GM19324 (cell line): ENCODE measurements at regions not wholly inside any gene's neighbourhood (a gene's known extent, or its start where the extent isn't known, plus 50 kb on each side); places are given as distances from the start of the nearest gene placed in this dataset.
A peak's percentile ranks its signal among the peaks of the same experiment; 100 is the strongest.

Source experiments
- ATAC-seq: cut with Tn5 transposase; IDR thresholded peaks from one replicate; pipeline ENCODE4 v1.9.1; 2021; ENCODE audit warnings: mild to moderate bottlenecking, moderate library complexity; ENCODE audit not compliant: unreplicated experiment, low FRiP score

DNA sequence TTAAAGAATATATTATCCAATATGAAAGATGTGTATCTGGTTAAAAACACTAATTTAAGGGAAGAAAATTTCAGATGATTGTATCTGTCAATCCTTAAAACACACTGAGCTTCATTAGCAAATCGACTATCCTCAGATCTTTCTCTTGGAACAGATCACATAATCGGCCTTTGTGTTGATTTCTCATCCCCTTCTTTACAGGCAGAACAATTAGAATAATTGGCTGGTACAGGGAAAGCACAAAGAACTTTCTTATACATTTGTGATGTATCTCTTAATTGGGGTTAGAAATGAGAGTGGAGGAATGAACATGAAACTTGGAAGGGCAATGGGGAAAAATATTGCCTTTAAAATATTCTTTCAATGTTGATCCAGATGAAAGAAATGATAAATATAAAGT, 662.1 kb downstream of the TLE4 start:
- ATAC-seq = no peak

DNA sequence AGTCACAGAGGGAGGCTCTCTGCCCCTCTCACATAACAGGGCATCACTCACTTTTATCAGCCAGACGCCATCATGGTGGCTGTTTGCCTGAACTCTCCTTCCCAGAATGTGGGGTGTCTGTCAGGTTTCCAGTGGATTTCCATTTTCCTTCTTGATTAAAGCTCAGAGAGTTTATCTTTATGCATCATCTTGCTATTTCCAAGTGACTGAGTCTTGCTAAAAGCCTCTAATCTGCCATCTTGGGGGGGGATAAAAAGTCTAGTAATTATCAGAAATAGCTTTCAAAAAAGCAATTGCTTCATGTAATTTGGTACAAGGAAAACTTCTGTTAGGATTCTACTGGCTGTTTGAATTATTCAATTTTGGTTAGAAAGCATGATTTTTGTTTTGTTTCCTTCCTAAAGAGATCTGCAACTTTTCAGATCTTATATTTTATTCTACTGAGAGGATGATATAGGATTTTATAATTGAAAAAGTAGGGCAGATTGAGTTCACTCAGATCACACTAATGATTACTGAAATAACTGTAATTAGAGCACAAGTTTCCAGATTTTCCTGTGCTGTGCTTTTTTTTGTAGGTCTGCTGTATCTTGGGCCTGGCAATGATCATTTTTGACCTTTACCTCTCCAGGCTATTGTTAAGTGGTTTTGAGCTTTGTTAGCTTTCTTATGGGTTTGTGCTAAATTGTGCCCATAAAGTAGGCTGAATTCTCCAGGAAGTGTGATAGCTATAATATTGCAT, 661.5 kb downstream of the TLE4 start:
- ATAC-seq = no peak

DNA sequence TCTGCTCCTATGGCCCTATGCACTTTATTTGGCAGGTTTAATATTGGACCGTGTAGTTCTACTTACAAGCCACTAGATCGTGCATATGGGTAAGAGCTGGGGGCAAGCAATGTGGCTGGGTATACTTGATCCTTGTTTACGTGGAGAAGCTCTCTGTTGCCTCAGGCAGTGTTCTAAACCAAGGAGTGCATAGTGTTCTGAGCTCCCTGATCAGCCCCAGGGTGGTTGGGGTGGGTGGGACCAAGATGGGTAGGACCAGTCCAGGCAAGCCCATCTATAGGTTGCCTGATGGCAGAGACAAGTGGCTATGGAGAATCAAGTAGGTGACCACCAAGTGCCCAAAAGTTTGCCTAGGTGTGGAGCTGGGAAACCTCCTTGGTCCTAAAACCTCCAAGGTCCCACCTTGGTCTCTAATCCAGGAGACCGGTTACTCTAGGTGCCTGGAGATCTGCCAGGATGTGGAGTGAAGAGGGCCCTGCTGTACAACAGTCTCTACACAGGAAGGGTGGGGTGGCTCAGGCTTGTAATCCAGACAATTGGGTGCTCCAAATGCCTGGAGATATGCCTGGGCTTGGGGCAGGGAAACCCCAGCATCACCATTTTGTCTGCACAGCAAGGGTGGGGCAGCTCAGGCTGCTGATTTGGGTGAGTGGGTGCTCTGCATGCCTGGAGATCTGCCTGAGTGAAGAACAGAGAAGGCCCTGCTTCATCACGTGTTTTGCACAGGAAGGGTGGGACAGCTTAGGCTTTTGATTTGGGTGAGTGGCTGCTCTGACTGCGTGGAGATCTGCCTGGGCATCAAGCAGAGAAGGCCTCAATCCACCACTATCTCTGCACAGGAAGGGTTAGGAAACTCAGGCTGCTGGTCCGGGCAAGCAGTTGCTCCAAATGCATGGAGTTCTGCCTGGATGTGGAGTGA, 659.8 kb downstream of the TLE4 start:
- ATAC-seq = no peak

DNA sequence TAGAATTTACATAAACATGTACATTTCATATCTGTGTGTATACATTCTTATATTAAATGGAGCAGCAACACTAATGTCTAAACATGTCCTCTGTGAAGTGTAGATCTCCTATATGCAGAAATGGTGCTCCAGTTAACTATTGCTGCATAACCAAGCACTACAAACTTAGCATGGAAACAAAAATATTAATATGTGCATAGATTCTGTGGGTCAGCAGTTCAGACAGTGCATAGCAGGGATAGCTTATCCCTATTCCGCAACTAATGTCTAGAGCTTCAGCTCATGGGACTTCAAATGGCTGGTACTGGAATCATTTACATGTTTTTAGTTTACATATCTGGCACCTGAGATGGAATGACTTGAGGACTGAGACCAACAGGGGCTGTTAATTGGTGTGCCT, 652.1 kb downstream of the TLE4 start:
- ATAC-seq = no peak

DNA sequence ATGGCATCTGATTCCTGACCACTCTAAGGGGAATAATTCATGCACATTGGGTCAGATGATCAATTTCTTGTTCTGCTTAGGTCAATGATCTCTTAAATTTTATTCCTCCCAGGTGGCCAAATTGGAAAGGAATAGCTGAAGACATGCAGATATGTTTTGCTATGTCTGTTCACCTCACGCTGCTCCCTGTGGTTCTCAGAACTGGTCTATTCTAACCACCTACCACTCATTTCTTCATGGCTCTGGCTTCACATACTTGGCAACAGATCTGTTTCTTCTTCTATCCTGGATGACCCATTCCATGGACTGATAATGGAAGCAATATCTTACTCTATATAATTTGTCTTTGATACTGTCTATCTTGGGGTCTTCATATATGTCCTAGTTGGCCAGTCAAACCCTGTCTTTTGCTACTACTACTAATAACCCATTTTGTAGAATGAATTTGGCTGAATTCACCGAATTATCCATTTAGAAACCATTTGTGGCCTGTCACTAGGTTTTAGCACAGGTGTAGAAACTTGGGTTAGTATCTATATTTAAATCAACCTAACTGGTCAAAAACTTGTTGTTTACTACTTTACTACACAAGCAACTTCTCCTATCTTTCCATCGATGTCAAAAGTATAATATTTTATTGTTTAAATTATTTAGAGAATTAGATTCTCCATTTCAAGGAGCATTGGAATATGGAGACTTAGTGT, 650.9 kb downstream of the TLE4 start:
- ATAC-seq = no peak

DNA sequence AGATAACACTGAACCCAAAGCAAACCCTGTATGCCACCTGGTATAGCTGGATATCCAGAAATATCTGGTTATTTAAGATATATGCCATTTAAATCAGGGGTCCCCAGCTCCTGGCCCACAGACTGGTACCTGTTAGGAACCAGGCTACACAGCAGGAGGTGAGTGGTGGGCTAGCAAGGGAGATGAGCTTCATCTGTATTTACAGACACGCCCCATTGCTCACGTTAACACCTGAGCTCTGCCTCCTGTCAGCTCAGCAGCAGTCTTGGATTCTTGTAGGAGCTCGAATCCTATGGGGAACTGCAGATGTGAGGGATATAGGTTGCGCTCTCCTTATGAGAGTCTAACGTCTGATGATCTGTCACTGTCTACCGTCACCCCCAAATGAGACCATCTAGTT, 646.6 kb downstream of the TLE4 start:
- no peak for ATAC-seq

DNA sequence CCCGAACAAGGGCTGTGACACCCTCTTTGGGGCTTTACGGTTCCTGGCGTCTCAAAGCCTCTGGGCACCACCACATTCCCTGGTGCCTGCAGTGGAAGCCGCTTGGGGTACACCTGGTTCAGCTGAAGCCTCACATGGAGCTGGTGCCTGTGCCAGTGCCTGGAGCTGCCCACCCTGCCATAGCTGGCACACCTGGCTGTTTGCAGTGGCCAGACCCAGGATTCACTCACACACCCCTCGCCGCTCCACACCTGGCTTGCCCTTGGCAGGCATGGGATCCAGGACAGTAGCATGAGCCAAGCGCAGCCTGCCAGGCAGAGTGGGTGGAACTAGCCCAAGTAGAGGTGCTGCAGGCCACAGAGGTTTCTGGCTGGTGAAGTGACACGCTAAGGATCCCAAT, 641.8 kb downstream of the TLE4 start:
- ATAC-seq = no peak

DNA sequence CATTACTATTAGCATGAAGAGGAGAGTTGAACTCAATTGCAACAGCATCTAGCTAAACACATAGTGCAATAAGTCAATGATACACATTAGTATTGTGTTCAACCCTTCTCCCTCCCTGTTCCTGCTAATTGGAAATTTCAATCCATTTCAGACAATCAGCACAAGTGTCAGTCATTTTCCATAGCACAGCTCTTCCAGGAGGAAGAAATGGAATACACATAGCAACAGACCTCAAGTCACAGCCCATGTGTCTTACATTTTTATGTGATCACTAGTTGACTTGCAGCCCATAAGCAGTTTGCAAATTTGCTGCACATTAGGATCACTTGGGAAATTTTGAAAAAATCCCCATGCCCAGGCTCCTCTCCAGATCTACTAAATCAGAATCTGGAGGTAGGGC, 636.9 kb downstream of the TLE4 start:
- ATAC-seq = no peak

DNA sequence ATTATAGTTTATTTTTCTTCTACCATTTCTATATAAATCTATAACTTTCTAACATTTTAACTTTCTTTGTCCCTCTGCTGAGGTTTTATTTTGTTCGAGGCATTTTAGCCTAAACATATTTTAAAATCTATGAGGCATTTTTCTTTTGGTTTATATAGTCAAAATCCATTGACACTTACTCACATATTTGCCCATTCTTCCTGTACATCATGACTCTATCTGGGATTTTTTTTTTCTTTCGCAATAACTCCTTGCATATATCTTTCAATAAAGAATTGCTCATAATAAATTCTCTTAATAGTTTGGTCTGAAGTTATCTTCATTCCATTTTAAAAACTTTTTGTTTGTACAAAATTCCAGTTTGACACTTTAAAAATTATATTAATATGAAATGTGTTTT, 632.3 kb downstream of the TLE4 start:
- ATAC-seq = no peak

DNA sequence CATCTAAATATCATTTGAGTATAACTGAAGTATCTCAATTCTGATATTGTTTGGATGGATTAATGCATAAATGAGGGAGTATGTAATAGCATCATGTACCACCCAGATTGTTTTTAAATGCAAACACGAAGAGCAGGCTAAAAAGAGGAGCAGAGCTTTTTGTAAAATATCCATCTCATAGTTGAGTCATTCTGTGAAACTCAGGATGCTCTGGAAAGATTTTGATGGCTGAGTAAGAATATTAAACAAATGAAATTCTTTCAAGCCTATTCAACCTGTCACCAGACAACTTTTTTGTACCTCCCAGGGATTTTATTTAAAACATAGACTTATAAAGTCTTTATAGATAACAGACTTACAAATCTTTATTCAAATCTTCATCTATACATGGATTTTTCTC, 625.9 kb downstream of the TLE4 start:
- no peak for ATAC-seq

DNA sequence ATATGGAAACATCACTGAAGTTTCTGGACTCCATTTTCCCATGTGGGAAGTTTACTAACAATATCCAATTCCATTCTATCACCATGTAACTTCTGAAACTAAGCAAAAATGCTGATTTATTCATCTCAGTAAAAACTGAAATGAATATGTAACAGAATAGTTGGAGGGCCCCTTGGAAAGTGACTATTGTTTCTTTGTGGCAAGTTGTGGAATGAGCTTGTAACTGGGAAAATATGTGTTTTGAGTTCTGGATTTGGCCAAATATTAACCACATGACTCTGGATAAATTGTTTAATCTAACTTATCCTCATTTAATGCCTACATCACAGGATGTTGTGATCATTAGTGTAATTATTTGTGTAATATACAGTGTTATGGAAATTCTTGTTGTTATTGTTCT, 619.3 kb downstream of the TLE4 start:
- no peak for ATAC-seq

DNA sequence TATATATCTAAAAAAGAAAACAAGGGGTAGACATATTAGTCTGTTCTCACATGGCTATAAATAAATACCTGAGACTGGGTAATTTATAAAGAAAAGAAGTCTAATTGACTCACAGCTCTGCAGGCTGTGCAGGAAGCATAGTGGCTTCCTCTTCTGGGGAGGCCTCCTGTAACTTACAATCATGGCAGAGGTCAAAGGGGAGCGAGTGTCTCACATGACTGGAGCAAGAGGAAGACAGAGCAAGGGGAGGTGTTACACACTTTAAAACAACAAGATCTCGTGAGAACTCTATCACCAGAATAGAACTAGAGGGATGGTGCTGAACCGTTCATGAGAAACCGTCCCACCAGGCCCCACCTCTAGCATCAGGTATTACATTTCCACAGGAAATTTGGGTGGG, 616.8 kb downstream of the TLE4 start:
- ATAC-seq = no peak

DNA sequence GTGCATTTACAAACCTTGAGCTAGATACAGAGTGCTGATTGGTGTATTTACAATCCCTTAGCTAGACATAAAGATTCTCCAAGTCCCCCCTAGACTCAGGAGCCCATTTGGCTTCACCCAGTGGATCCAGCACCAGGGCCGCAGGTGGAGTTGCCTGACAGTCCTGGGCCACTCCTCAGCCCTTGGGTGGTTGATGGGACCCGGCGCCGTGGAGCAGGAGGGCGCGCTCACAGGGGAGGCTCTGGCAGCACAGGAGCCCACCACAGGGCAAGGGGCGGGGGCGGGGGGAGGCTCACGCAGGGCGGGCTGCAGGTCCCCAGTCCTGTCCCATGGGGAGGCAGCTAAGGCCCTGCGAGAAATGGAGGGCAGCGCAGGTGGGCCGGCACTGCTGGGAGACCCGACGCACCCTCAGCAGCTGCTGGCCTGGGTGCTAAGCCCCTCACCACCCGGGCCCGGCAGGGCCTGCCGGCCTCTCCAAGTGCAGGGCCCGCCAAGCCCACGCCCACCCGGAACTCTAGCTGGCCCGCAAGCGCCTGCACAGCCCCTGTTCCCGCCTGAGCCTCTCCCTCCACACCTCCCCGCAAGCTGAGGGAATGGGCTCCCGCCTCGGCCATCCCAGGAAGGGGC, 613.5 kb downstream of the TLE4 start:
- no peak for ATAC-seq

DNA sequence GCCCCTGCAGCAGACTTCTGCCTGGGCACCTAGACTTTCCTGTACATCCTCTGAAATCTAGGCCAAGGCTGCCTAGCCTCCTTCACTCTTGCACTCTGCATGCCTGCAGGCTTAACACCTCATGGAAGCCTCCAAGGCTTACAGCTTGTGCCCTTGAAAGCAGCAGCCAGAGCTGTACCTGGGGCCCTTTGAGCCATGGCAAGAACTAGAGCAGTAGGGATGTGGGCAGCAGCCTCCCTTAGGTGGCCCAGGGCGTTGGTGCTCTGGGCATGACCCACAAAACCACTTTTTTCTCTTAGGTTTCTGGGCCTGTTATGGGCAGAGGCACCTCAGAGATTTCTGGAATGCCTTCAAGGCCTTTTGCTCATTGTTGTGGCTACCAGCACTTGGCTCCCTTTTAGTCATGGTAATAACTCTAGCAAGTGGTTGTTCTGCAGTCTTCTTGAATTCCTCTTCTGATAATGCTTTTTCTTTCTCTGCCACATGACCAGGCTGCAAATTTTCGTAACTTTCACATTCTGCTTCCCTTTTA, 606.2 kb downstream of the TLE4 start:
- no peak for ATAC-seq

DNA sequence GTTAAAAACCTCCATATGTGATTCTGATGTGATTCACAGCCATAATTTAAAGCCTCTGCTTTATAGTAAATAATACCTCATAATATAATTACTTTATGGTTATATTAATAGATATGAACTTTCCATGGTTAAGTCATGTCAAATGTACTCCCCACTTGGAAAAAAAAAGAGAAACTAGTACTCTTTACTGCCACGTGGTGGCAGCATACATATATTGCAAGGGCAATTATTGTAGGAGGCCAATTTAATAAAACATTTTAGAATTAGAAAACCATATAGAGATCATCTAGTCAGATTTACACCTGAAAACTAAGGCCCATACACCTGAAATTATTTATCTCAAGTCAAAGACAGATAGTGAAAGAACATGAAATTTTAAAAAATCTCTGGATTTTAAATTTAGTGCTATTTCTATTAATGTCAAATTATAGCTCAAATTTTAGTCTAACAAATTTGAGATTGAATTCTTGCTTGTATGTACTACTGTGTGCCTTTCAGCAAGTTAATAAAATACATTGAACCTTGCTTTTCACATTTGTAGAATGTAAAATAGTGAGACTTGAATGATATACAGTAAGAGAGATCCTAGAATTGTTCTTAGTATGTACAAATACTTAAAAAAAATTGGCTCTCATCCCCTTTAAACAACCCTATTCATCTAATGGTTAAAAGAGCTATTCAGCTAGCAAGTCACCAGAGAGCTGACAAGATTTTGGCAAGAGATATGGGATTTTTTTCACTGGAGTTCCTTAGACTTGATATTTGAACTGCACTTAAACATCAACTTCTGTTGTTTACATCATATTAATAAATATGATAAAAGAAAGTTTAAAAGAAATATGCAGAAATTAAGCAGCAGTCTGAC, 603.8 kb downstream of the TLE4 start:
- no peak for ATAC-seq

DNA sequence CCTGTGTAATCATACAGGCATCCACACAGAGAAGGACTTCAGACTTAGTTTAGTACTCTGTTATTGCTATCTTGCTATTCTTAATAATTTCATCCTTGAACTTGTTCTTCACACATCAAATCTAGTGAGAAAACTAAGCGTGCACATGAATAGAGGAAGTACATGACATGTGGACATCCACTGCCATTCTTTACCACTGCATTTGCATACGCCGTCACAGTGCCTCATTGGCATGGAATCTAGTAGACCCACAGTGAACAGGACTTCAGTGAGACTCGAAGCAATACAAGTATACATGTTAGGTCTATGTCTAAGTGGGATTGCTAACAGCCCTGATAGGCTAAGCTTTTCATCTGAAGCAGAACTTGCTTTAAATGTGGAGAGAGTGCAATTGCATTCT, 592.1 kb downstream of the TLE4 start:
- peak; percentile 85 for ATAC-seq

DNA sequence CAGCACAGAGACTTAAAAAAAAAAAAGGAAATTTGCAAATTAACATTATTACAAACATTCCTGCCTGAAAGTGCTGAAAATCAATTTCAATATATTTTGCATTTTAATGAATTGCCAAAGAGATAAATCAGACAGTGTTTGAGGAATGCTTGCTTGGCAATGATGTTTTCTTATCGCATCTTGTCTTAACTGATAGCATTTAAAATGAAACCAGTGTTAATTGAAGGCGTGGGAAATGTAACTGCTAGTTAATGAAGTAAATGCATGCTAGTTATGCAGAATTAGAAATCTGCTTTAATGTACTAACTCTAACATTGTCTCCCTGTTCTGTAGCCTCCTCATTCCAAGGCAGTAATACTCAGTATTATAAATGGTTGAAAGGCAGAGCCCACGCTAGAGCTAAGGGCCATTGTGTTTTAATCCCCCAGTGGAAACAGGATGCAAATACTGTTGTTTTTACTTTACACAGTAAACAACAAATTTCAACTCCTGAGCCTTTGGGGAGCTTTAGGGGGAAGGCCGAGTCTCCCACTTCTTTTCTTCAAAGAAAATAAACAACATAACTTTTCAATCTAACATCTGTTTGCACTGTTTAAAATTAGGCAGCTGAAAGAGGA, 586.9 kb downstream of the TLE4 start:
- ATAC-seq = no peak

DNA sequence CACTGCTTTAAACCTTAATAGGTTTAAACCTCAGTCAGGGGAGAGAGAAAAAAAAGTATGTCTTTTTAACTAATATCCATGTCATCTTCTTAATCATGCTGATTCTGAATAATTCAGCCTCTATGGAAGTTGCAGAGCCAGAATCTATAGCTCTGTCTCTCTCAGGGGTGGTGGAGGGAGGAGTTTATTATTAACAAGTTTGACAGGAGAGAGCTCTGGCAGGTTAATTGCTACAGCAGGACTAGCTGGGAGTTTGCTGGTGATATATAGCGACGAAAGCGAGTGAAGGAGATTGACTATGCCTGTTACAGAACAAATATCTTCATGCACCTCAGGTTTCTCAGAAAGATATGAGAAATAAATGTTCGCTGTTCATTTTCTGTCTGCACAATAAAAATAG, 586.4 kb downstream of the TLE4 start:
- ATAC-seq = no peak

DNA sequence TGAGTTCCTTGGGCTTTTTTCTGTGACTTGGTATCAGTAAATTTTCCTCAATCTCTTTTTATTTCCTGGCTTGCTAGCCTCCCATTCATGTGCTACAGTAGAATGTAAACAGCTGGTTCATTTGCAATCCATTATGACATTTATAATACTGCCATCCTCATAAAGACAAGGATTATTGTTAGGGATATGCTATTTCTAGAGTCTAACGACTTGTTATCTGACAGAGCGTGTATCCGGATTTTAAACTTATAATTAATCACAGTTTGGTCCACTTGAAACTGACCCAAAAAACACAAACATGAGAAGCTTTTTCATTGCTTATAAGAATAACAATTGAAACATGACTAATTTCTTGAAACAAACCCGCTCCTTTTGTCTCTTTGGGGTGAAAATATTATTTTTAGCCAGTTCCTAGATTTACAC, 585.8 kb downstream of the TLE4 start:
- ATAC-seq = no peak
